ENCODE measurements at regions not wholly inside any gene's neighbourhood (a gene's known extent, or its start where the extent isn't known, plus 50 kb on each side); places are given as distances from the start of the nearest gene placed in this dataset.
A peak's percentile ranks its signal among the peaks of the same experiment; 100 is the strongest.
"Not testable (repeated sequence)": the region's sequence is repeated elsewhere in the genome, so short reads cannot be mapped to it uniquely, and the experiment has no call there.

- DNase-seq = no peak
Measured at GRCh38 chr20:19121916-19122315, 90.5 kb upstream of the SLC24A3 start.

DNA sequence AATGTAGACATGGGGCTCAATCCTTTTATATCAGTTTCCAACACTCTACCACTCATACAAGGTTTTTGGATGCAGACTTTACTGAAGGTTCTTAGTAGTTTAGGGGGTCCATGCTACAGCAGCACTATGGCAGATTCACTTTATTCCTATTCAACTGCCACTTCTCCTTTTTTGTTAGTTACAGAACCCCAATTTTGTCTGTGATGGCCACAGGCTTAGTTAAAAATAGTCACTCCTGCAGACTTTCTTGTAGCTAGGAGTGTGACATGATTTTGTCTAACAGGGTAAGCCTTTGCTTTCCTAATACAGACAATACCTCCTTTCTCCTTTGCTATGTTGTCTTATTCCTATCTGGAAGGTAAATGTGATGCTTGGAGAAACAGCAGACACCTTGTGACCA is 90.0 kb upstream of the SLC24A3 start:
- no peak for DNase-seq

GRCh38 chr20:19125508-19125907 is 86.9 kb upstream of the SLC24A3 start:
- no peak for DNase-seq

DNA sequence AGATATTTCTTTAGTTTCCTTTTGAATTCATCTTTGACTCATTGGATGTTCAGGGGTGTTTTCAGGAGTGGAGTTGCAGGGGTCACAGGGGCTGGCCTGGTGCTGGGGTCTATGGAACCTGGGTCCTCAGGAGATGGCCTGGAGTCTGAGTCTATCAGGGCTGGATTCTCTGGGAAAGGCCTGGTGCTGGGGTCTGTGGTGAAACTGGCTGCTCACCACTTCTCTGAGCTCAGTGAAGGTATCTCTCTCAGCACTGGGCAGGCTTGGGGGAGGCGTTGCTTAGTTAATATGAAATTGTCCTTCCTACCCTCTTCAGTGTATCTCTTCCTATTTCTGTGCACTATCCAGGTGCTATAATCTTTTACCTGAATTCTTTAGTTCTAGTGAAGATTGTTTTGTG is 83.1 kb upstream of the SLC24A3 start:
- no peak for DNase-seq

- DNase-seq = no peak
Measured at GRCh38 chr20:19129976-19130612, 82.3 kb upstream of the SLC24A3 start.

DNA sequence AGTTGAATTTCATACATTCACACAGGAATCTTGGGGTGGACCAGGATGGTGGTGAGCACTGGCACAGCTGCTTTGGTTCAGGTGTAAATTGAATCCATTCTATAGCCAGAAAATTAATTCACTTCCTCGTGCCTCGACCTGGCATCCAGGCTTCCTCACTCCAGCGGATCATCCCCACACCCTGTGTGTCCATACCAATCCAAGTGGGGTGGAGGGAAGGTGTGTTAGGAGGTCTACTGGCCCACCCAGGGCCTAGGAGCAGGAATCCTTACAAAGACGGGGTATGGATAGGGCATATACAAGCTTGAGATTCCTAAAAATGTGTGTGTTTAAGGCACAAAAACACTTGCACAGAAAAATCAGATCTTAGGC is 81.8 kb upstream of the SLC24A3 start:
- DNase-seq = no peak

DNA sequence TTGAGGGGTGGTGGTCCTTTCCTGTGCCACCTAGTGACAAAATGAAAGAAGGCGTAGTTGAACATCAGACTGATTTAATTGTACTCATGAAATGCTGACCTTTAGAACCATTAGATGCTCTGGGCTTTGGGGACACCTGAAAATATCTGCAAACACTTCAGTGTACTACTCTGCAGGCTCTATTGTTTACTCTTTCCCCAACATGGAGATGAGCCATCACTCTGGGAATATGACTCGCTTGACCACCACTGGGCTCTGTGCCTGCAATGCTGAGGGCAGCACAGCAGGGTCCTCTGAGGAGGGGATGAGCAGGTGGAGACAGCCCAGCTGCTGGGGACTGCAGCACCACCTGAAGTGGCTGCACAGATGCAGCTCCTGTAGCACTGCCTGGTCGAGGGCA is 74.8 kb upstream of the SLC24A3 start:
- DNase-seq = no peak

DNA sequence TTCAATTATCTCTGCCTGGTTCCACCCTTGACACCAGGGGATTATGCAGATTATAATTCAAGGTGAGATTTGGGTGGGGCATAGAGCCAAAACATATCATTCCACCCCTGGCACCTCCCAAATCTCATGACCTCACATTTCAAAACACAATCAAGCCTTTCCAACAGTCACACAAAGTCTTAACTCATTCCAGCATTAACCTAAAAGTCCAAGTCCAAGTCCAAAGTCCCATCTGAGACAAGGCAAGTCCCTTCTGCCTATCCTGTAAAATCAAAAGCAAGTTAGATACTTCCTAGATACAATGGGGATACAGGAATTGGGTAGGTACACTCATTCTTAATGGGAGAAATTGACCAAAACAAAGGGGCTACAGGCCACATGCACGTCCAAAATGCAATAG is 73.7 kb upstream of the SLC24A3 start:
- DNase-seq = no peak

DNA sequence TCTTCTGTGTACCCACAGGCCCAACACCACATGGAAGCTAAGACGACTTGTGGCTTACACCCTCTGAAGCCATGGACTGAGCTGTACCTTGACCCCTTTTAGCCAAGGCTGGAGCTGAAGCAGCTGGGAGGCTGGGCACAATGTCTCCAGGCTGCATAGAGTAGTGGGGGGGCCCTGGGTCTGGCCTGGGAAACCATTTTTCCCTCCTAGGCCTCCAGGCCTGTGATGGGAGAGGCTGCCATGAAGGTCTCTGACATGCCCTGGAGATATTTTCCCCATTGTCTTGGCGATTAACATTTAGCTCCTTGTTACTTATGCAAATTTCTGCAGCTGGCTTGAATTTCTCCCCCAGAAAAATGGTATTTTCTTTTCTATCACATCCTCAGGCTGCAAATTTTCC is 72.9 kb upstream of the SLC24A3 start:
- not testable (repeated sequence) for DNase-seq

- no peak for DNase-seq
Measured at GRCh38 chr20:19141998-19142397, 70.4 kb upstream of the SLC24A3 start.

- no peak for DNase-seq
Measured at GRCh38 chr20:19143890-19144289, 68.6 kb upstream of the SLC24A3 start.

DNA sequence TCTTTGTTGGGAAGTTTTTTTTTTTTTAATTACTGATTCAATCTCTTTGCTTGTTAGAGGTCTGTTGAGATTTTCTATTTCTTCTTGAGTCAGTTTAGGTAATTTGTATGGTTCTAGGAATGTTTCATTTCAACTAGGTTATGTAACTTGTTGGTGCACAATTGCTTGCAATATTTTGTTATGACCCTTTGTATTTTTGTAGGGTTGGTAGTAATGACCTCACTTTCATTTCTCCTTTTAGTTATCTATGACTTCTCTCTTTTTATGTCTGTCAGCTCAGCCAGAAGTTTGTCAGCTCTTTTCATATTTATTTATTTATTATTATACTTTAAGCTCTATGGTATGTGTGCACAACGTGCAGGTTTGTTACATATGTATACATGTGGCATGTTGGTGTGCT is 51.1 kb upstream of the SLC24A3 start:
- DNase-seq = peak; percentile 52
